Activated naive CD4-positive, alpha-beta T cell treated with anti-CD3 and anti-CD28 coated beads, Interleukin-2, amount 50 U/mL, for 72 hours (primary cell): ENCODE measurements at regions not wholly inside any gene's neighbourhood (a gene's known extent, or its start where the extent isn't known, plus 50 kb on each side); places are given as distances from the start of the nearest gene placed in this dataset.

ENCODE experiments used
- ATAC-seq, 2 donors: fragments of 150-1000 bp; cut with Tn5 transposase; 2 replicates each; pipeline ENCODE4 v1.10.0; 2021; ENCODE audit warnings: mild to moderate bottlenecking in 2 of 2, moderate library complexity in 2 of 2
- DNase-seq, 2 donors: peaks; one replicate each; pipeline ENCODE4 v3.0.0; 2021 to 2022; ENCODE audit warnings: low spot score in 2 of 2
- H3K27ac Mint-ChIP-seq, 2 donors: one replicate each; pipeline ENCODE4 v1.8.0; 2022; ENCODE audit warnings: mild to moderate bottlenecking in 2 of 2, mixed read lengths in 2 of 2
- H3K36me3 Mint-ChIP-seq, 2 donors: one replicate each; pipeline ENCODE4 v1.8.0; 2022; ENCODE audit warnings: mixed read lengths in 2 of 2
- H3K9me3 Mint-ChIP-seq, 2 donors: one replicate each; pipeline ENCODE4 v1.8.0; 2022; ENCODE audit warnings: mixed read lengths in 2 of 2

DNA sequence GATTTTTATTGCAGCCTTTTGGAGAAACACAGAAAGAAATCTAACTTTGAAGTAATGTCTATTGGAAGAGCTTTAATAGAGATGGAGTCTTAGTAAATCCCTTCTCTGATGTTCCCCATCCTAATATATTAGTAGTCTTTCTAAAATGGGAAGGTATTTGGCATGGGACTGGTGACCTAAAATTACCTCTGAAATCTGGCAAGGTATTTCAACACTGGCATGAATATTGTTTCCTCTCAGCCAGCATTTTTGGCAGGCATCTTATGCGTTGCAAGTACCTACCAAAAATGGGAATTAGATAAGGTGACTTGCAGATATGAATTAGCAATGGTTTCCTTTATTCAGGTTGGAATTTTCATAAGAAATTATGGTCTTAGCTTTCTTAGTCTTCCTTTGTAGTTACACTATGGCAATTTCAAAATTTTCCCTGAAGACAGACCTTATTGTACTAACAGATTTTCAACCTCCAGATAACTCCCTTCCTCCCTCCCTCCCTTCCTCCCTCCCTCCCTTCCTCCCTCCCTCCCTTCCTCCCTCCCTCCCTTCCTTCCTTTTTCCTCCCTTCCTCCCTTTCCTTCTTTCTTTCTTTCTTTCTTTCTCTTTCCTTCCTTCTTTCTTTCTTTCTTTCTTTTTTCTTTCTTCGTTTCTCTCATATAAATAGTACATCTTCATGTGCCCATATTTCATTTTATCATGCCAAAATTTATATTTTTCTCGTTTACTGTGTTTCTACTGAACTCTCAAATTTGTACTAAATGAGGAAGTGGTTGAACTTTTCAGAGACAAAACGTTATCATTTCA lies 168.2 kb upstream of the KCNMB2 start:
- Mint-ChIP-seq H3K9me3 (peaks cover 12% of the 10 kb centered on the region in 2 donors), H3K36me3 (peaks cover 9 to 12% of the 10 kb centered on the region in 2 donors), H3K27ac (no peak overlapping the region)
- no peak for DNase-seq
- no peak for ATAC-seq

DNA sequence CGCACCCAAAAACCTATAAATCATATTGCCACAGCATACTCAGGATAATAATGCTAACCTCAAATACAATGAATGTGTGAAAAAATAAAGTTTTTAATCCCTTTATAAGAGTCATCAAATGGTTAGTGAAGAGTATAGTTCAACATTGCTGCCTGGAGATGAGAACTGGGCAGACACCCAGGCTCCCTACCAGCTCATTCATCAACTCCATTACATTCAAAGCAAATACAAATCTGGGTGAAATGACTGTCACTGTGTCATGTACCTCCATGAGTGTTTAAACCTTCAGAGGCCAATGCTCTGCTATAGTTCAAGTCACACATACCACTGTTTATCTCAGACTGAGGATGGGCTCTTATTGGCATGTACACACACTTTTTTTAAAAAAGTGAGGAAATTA lies 167.2 kb upstream of the KCNMB2 start:
- H3K9me3 Mint-ChIP-seq, result peaks cover 2 to 3% of the 10 kb centered on the region in 2 donors
- ATAC-seq, result peak in 1 of 2 donors; percentile 44

DNA sequence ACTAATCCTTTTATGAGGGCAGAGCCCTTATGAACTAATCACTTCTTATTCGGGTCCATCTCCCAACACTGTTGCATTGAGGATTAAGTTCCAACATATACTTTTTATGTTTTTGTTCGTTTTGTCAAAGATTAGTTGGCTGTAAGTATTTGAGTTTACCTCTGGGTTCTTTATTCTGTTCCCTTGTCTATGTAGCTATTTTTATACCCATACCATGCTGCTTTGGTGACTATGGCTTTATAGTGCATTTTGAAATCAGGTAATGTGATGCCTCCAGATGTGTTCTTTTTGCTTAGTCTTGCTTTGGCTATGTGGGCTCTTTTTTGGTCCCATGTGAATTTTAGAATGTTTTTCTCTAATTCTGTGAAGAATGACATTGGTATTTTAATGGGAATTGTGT lies 166.4 kb upstream of the KCNMB2 start:
- Mint-ChIP-seq H3K27ac (no peak overlapping the region), H3K9me3 (no peaks in the 10 kb centered on the region), H3K36me3 (no peaks in the 10 kb centered on the region)
- DNase-seq (no peak), ATAC-seq (no peak)

More for the DNA sequence above, 167.2 kb upstream of the KCNMB2 start:
- DNase-seq, result no peak
- Mint-ChIP-seq H3K36me3 (peaks cover 2 to 5% of the 10 kb centered on the region in 2 donors), H3K27ac (no peak overlapping the region)

DNA sequence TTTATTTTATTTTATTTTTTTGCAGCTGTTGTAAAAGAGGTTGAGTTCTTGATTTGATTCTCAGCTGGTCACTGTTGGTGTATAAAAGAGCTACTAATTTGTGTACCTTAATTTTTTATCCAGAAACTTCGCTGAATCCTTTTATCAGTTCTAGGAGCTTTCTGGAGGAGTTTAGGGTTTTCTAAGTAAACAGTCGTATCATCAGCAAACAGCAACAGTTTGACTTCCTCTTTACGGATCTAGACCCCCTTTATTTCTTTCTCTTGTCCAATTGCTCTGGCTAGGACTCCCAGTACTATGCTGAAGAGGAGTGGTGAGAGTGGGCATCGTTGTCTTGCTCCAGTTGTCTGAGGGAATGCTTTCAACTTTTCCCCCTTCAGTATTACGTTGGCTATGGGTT lies 165.8 kb upstream of the KCNMB2 start:
- no peak for ATAC-seq
- Mint-ChIP-seq H3K36me3 (no peaks in the 10 kb centered on the region), H3K9me3 (no peaks in the 10 kb centered on the region), H3K27ac (no peak overlapping the region)
- DNase-seq, result no peak

DNA sequence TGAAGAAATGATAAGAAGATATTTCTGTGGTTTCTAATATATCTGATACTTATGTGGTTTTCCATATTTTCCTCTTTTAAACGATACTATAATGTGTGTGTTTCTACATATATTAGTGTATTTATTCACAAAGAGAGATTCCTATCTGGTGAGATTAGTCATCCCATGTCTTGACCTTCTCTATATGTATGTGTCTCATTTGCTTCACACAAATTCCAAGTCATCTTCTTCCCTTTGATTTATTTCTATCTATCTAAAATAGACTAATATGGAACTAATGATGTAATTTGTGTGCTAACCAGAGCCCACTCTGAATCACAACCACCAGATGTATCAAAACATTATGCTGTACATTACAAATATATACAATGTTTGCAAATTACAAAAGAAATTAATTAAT lies 154.7 kb upstream of the KCNMB2 start:
- Mint-ChIP-seq H3K36me3 (no peaks in the 10 kb centered on the region), H3K27ac (no peak overlapping the region), H3K9me3 (no peaks in the 10 kb centered on the region)
- ATAC-seq, result no peak
- DNase-seq, result no peak

DNA sequence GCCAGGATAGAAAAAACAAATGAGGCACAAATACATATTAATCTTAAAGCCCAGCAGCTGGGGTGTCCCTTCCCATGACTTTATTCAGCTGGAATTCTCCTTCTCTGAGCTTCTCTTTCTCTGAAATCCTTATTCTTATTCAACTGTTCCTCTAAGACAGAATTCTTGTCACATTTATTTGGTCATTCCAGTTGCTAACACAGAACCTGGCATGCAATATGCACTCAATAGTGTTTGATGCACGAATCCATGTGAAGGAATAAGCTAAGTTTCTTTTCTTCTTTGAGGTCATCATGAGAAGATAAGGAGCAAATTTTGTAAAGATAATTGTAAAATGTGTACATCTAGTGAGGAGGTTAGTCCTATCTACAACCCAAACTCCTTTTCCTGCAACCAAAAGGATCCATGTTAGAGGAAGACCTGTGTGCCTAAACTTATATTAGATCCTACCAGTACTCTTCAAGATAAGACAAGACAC lies 154.2 kb upstream of the KCNMB2 start:
- Mint-ChIP-seq H3K36me3 (no peaks in the 10 kb centered on the region), H3K27ac (no peak overlapping the region), H3K9me3 (no peaks in the 10 kb centered on the region)
- ATAC-seq, result no peak
- DNase-seq, result no peak

DNA sequence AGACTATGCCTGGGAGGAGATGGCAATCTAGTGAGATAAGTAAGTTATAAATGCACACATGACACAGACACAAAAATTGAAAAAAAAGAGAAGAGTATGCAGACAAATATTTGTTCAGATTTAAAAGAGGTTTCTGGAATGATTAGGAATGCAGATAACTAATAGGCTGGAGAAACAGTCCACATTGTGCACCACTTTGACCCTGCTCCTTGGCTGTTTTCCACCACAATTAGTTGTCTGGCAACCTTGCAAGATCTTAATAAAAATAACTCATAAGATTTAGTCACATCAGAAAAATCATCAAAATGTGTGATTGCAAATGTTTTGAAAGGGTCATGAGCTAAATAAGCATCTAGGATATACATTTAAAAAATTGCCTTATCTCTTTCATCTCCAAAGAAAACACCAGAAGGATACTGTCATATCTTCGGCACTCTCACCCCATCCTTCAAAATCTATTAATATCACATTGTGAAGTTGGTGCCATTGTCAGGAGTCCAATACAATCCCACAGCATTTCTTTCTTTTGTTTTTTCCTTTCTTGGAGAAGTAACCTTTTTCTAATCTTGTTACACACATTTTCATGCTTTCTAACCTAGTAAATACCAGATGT lies 153.7 kb upstream of the KCNMB2 start:
- no peak for ATAC-seq
- Mint-ChIP-seq H3K9me3 (no peaks in the 10 kb centered on the region), H3K27ac (no peak overlapping the region), H3K36me3 (no peaks in the 10 kb centered on the region)
- DNase-seq, result no peak

DNA sequence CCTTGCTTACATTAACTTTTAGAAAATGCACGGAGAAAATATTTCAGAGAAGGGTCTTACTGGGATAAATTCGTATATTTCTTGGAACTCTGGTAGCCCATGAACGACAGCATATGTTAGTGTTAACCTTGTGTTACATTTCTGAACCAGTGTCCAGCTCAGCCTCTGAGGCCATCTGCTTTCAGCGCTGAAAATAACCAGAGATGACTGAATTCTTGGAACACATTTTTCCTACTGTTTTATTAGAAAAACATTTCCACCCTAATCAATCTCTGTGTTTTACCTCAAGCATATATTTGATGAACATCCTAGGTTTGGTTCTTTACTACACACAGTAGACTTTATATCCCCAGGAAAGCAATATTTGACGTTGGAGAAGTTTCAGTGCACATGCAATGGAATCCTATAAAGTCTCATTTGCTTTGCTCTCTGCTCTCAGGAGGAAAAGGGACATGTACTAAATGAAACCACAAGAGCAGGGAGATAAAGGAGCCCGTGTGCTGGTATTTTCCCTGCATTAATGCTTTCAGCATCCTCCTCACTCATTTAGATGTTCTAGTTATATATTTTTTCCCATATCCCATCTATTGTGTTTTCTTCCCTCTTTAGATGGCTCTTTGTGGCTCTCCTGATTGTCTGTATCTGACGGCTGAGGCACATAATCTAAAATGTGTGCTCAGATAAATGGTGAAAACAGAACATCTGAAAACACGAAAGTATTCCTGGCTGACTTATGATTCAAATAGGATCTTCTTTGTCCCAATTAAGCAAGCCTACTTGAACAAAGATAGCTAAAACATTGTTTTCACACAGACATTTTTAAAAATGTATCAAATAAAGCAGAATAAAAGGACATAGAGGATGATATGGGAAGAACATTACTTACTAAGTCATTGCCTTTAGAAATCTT lies 151.7 kb upstream of the KCNMB2 start:
- no peaks in the 10 kb centered on the region for H3K9me3 Mint-ChIP-seq
- ATAC-seq (no peak), DNase-seq (no peak)
- no peak overlapping the region for H3K27ac Mint-ChIP-seq
- H3K36me3 Mint-ChIP-seq, result no peaks in the 10 kb centered on the region

DNA sequence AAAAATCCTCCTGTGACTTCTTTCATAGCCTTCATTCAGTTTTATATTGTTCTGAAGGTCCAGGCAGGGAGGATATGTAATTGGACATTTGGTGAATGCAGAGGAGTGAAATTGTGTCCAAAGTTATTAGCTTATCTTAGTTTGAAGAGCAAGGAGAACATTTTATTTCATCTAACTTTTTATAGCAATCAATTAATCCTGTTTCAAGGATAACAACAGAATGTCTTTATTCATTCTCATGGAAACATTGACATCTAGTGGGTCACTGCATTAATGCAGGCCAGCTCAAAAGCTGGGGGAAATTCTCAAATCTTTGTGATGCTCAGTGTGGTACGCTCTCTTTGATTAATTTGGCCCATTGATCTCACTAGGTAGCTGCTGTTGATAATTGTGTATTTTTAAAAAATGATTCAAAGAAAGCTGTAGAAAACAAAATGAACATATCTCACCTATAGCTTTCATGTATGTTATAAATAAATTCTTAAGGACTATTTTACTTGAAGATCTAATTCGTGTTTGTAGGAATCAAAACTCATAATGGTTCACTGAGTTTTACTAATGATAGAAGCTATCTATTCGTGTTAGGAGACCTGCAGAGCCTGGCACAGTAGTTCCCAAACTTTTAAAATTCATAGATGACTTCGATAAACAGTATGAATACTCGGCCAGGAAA lies 150.8 kb upstream of the KCNMB2 start:
- DNase-seq (no peak), ATAC-seq (peak in 1 of 2 donors; percentile 41)
- Mint-ChIP-seq H3K27ac (no peak overlapping the region), H3K9me3 (no peaks in the 10 kb centered on the region), H3K36me3 (no peaks in the 10 kb centered on the region)

DNA sequence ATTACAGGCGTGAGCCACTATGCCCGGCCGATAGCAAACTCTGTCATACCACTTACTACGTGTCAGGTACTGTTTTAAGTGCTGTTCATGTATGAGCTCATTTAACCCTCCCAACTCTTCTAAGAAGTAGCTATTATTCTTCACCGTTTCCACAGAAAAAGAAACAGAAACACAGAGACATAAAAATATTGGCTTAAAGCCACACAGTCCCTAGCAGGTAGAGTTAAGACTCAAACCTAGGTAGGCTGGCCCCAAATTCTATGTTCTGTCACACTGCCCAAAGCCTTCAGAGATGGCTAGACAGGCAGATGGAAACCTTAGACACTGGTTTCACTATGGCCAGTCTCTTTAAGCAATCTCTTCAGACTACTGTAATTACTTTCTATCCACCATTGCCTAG lies 149.8 kb upstream of the KCNMB2 start:
- no peaks in the 10 kb centered on the region for H3K36me3 Mint-ChIP-seq
- H3K9me3 Mint-ChIP-seq, result no peaks in the 10 kb centered on the region
- ATAC-seq, result peak in 1 of 2 donors; percentile 84
- H3K27ac Mint-ChIP-seq, result no peak overlapping the region
- no peak for DNase-seq

DNA sequence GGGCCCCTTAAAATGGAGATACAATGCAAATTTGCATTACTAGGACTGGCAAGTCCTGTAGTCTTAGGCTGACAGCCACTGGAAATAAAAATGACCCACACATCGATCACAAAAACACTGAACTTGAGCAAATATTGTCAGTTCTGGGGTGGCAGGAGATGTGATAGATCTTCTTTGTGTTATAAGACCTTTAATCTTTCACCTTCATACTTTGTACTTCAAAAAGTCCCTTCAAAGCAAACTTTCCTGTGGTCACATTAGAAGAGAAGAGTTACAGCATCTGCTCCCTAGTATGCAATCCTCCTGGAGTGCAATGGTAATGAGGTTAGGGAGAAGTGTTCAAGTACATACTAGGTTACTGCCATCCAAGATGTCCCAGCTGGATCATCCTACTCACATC lies 149.4 kb upstream of the KCNMB2 start:
- no peaks in the 10 kb centered on the region for H3K9me3 Mint-ChIP-seq

DNA sequence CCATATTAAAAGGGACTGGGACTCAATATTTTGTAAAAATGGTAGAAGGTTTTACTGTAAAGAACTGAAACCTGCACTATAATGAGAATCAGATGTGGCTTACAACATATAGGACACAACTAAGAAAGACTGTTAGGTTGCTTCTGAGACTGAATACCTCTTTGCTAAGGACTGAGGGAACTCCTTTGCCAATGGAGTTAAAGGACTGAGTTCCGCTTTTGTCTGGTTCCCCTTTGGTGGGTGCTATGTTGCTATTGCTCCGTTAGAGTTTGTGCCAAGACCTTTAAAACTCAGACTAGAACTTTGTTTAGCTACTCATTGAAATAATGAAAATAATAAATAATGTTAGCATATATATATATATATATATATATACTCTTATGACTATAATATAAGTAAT lies 147.8 kb upstream of the KCNMB2 start:
- ATAC-seq (no peak), DNase-seq (no peak)
- no peak overlapping the region for H3K27ac Mint-ChIP-seq
- H3K36me3 Mint-ChIP-seq, result no peaks in the 10 kb centered on the region
- no peaks in the 10 kb centered on the region for H3K9me3 Mint-ChIP-seq

More for the DNA sequence above, 149.4 kb upstream of the KCNMB2 start:
- DNase-seq (no peak), ATAC-seq (no peak)
- H3K27ac Mint-ChIP-seq, result no peak overlapping the region
- H3K36me3 Mint-ChIP-seq, result no peaks in the 10 kb centered on the region

DNA sequence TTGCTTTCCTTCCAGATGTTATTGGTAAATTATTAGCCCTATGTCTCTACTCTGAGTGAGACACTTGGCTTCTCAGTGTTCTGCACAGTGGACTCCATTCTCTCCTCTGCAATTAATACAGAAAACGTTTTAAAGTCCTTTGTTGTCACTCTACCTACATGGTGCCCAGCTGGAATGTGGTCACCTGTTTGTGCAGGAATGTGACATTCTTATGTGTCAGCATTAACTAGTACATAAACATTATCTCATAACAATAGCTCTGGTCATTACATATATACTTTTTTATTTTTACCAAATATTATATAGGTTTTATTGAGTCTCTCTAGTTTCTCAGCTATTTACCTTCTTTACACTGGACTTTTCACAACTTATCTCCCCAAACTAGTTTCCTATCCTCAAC lies 147.0 kb upstream of the KCNMB2 start:
- Mint-ChIP-seq H3K9me3 (no peaks in the 10 kb centered on the region), H3K27ac (no peak overlapping the region), H3K36me3 (no peaks in the 10 kb centered on the region)
- ATAC-seq (no peak), DNase-seq (no peak)

DNA sequence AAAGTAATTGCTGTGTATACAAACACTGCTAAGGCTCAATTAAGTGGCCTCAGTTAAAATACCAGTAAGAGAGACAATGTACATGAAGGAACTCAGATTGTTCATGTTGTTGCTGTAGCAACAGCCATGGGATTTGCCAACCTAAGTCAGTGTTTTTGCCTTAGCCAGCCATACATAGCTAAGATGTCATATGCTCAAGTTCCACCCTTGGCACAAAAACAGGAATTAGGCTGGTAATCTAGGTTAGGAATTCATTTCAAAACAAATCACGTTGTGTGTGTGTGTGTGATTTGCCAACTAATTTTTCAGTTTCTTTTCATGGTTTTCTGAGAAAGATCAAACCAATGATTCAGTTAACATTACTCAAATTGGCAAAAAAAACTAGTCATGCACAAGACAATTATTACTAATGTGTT lies 143.7 kb upstream of the KCNMB2 start:
- ATAC-seq (peak; percentile 18 to 89), DNase-seq (peak in 1 of 2 donors; percentile 3)
- Mint-ChIP-seq H3K36me3 (no peaks in the 10 kb centered on the region), H3K9me3 (no peaks in the 10 kb centered on the region), H3K27ac (no peak overlapping the region)

DNA sequence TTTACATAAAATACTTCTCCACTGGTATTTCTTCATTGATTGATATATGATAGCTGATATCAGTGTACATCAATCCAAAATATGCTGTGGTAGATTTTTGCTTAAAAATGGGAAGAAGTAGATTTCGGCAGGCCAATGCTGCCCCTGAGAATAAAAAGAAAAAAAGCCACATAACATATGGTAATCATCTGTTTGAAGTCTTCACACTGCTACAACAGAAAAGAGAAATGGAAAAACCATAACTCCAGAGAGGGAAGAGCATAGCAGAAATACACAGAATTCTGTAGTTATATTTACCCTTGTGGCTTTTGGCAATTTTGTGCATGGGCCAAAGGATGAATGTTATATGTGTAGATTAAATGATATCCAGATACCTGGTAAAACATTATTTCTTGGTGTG lies 143.1 kb upstream of the KCNMB2 start:
- H3K36me3 Mint-ChIP-seq, result no peaks in the 10 kb centered on the region
- no peaks in the 10 kb centered on the region for H3K9me3 Mint-ChIP-seq
- no peak for DNase-seq
- H3K27ac Mint-ChIP-seq, result no peak overlapping the region
- no peak for ATAC-seq

DNA sequence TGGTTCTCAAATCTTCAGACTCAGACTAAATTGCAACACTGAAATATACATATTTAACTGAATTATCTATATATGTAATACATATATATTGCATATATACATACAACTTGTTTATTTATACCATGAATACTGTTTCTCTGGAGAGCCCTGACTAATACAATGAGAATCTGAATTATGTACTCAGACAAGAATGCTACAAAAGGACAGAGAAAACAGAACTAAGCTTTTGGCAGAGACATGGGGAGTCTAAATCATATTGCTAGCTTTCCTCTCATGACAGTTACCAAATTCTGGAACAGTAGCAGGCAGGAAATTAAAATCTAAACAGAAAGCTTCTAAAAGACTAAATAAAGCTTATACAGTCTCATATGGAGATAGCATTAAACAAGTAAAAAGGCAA lies 142.4 kb upstream of the KCNMB2 start:
- Mint-ChIP-seq H3K9me3 (no peaks in the 10 kb centered on the region), H3K36me3 (no peaks in the 10 kb centered on the region), H3K27ac (no peak overlapping the region)
- DNase-seq (no peak), ATAC-seq (no peak)

DNA sequence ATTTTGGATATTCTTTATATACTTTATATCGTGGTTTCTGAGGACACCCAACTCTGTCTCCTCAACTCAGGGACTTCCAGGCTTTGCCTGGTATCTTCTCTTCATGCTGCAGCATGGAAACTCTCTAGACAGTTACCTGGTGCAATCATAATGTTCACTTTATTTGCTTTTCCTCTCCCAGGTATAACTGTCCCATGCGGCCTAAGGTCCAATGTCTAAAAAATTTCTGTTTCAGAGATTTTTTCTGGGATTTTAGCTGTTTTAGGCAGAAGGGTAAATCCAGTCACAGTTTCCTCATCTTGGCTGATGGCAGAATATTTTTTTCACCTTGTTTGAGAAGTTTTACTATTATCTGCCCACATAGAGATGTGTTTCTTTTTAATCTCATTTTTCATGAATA lies 139.9 kb upstream of the KCNMB2 start:
- Mint-ChIP-seq H3K9me3 (no peaks in the 10 kb centered on the region), H3K27ac (no peak overlapping the region), H3K36me3 (no peaks in the 10 kb centered on the region)
- ATAC-seq (no peak), DNase-seq (no peak)
